HFF-Myc (cell line): ENCODE measurements at regions not wholly inside any gene's neighbourhood (a gene's known extent, or its start where the extent isn't known, plus 50 kb on each side); places are given as distances from the start of the nearest gene placed in this dataset.

Experiments
- DNase-seq: peaks from one replicate; pipeline ENCODE4 v3.0.0-alpha.2; 2011; ENCODE audit warnings: low read depth; ENCODE audit errors: extremely low read depth
- H3K4me3 ChIP-seq: replicated peaks from 2 replicates; pipeline ENCODE4 v1.5.1; 2011; ENCODE audit warnings: low read depth, mild to moderate bottlenecking, control low read depth, low read length
- CTCF ChIP-seq: IDR thresholded peaks from 2 replicates; pipeline ENCODE4 v1.5.1; 2012; ENCODE audit warnings: mild to moderate bottlenecking, low read depth, low read length, control low read depth; ENCODE audit errors: missing control alignments

- H3K4me3 ChIP-seq, result no peak overlapping the region
- DNase-seq, result no peak
- no peak for TF ChIP-seq CTCF
Measured at GRCh38 chr7:45253368-45253767, 95.8 kb downstream of the RAMP3 start.

GRCh38 chr7:45255187-45255586, 97.6 kb downstream of the RAMP3 start:
- H3K4me3 ChIP-seq, result no peak overlapping the region
- no peak for DNase-seq
- TF ChIP-seq CTCF, result no peak

GRCh38 chr7:45256309-45256708, 98.7 kb downstream of the RAMP3 start:
- no peak overlapping the region for H3K4me3 ChIP-seq
- no peak for TF ChIP-seq CTCF
- no peak for DNase-seq

GRCh38 chr7:45256775-45257174, 99.2 kb downstream of the RAMP3 start:
- no peak for TF ChIP-seq CTCF
- no peak overlapping the region for H3K4me3 ChIP-seq
- DNase-seq, result no peak

- no peak for TF ChIP-seq CTCF
- H3K4me3 ChIP-seq, result no peak overlapping the region
- DNase-seq, result no peak
Measured at GRCh38 chr7:45257284-45257683, 99.7 kb downstream of the RAMP3 start.

- no peak for TF ChIP-seq CTCF
Measured at GRCh38 chr7:45258533-45259226, 101.1 kb downstream of the RAMP3 start.

GRCh38 chr7:45259227-45259596, 101.6 kb downstream of the RAMP3 start:
- DNase-seq, result no peak
- no peak overlapping the region for H3K4me3 ChIP-seq
- no peak for TF ChIP-seq CTCF

More at GRCh38 chr7:45258533-45259226, 101.1 kb downstream of the RAMP3 start:
- DNase-seq, result no peak
- H3K4me3 ChIP-seq, result no peak overlapping the region
